Spleen (tissue), 7 donors: ENCODE measurements at regions not wholly inside any gene's neighbourhood (a gene's known extent, or its start where the extent isn't known, plus 50 kb on each side); places are given as distances from the start of the nearest gene placed in this dataset.

Experiments
- POLR2A ChIP-seq, 3 donors: fragments of 450-650 bp; IDR thresholded peaks; one replicate each; pipeline ENCODE4 v1.5.1; 2017; ENCODE audit warnings: antibody characterized with exemption in 3 of 3, mild to moderate bottlenecking in 1 of 3
- POLR2AphosphoS5 ChIP-seq, 3 donors: sonication (generic); formaldehyde crosslinking; IDR thresholded peaks; one replicate each; pipeline ENCODE4 v1.5.1; 2017; ENCODE audit warnings: antibody characterized with exemption in 3 of 3
- TF ChIP-seq, protein P1 (sequence below), 11 experiments: fragments of 200-600 bp in 7 of 11; fragments of 450-650 bp in 4 of 11; sonication (generic) in 4 of 11; IDR thresholded peaks in 8 of 11; conservative IDR thresholded peaks in 3 of 11; 1 replicate in 7 of 11; 2 replicates in 4 of 11; pipeline versions ENCODE4 v1.4.0 to v1.8.0; 2016 to 2021; ENCODE audit warnings: antibody characterized with exemption in 11 of 11, inconsistent platforms in 4 of 11, mild to moderate bottlenecking in 1 of 11
- donor health status: DM: no; HTN: no; CAD: no; lungs with moderate emphysema.
- donor health status: DM: no; HTN: no; CAD: no.
- donor health status: DM: no; HTN: no; CAD: no.

DNA sequence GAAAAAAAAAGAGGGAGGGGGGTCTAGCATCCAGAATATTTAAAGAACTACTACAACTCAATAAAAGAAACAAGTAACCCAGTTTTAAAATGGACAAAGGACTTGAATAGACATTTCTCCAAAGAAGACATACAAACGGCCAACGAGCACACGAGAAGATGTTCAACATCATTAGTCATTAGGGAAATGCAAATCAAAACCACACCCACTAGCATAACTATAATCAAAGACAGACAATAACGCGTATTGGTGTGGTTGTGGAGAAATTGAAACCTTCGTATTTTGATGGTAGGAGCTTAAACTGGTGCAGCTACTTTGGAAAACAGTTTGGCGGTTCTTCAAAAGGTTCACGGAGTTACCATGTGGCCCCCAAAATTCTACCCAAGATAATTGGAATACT lies 64.3 kb upstream of the CAB39 start:
- TF ChIP-seq, protein P1, sequence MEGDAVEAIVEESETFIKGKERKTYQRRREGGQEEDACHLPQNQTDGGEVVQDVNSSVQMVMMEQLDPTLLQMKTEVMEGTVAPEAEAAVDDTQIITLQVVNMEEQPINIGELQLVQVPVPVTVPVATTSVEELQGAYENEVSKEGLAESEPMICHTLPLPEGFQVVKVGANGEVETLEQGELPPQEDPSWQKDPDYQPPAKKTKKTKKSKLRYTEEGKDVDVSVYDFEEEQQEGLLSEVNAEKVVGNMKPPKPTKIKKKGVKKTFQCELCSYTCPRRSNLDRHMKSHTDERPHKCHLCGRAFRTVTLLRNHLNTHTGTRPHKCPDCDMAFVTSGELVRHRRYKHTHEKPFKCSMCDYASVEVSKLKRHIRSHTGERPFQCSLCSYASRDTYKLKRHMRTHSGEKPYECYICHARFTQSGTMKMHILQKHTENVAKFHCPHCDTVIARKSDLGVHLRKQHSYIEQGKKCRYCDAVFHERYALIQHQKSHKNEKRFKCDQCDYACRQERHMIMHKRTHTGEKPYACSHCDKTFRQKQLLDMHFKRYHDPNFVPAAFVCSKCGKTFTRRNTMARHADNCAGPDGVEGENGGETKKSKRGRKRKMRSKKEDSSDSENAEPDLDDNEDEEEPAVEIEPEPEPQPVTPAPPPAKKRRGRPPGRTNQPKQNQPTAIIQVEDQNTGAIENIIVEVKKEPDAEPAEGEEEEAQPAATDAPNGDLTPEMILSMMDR (IDR thresholded peaks at IDR 0.05 in 8 of 11, conservative IDR thresholded peaks at IDR 0.05 in 3 of 11): no peak
- TF ChIP-seq POLR2A (IDR thresholded peaks at IDR 0.05) (no peak), POLR2AphosphoS5 (IDR thresholded peaks at IDR 0.05) (no peak)
